ENCODE measurements at regions not wholly inside any gene's neighbourhood (a gene's known extent, or its start where the extent isn't known, plus 50 kb on each side); places are given as distances from the start of the nearest gene placed in this dataset.

- no peaks in the 10 kb centered on the region for H3K36me3 Mint-ChIP-seq
- no peak overlapping the region for H3K9ac ChIP-seq
- H3K36me3 ChIP-seq, result no peaks in the 10 kb centered on the region
- TF ChIP-seq EZH2 (IDR thresholded peaks at IDR 0.05), result no peak
- H3K4me3 ChIP-seq, result no peak overlapping the region
- H3K4me1 Mint-ChIP-seq, result no peaks in the 10 kb centered on the region
- no peaks in the 10 kb centered on the region for H3K4me1 ChIP-seq
- H3K4me3 Mint-ChIP-seq, result no peak overlapping the region
- no peaks in the 10 kb centered on the region for H3K79me2 ChIP-seq (ENCODE audit: low read depth)
- H3K9me3 ChIP-seq (ENCODE audit: low read depth), result no peaks in the 10 kb centered on the region
- no peak overlapping the region for H3K27ac ChIP-seq
- no peaks in the 10 kb centered on the region for H3F3A ChIP-seq (ENCODE audit: low read depth)
- no peaks in the 10 kb centered on the region for H3K9me3 Mint-ChIP-seq
- H4K20me1 ChIP-seq (ENCODE audit: low read depth), result no peaks in the 10 kb centered on the region
- H3K4me2 ChIP-seq, result no peak overlapping the region
- DNase-seq (ENCODE audit: low spot score), result no peak
- H3K27ac Mint-ChIP-seq, result no peak overlapping the region
- peaks cover 2% of the 10 kb centered on the region for H3K27me3 Mint-ChIP-seq (ENCODE audit: insufficient read depth, low read depth)
- H2AFZ ChIP-seq (replicated peaks), result no peak overlapping the region
- no peaks in the 10 kb centered on the region for H3K27me3 ChIP-seq
Measured at GRCh38 chr3:109225516-109225915, 89.0 kb downstream of the C3orf85 start.

GRCh38 chr3:109228391-109229080, 87.8 kb downstream of the DPPA2 start:
- no peak for TF ChIP-seq EZH2phosphoT487 (IDR thresholded peaks at IDR 0.05)
- no peak for TF ChIP-seq CTCF (IDR thresholded peaks at IDR 0.05)
- no peak for TF ChIP-seq EZH2 (IDR thresholded peaks at IDR 0.05)
- H3K27me3 Mint-ChIP-seq (ENCODE audit: insufficient read depth, low read depth), result peaks cover 3% of the 10 kb centered on the region
- no peak overlapping the region for H3K27ac ChIP-seq
- H4K20me1 ChIP-seq (ENCODE audit: low read depth), result no peaks in the 10 kb centered on the region
- H3K9me3 ChIP-seq (ENCODE audit: low read depth), result no peaks in the 10 kb centered on the region
- no peak overlapping the region for H3K4me2 ChIP-seq
- H3F3A ChIP-seq (ENCODE audit: low read depth), result no peaks in the 10 kb centered on the region
- H3K4me1 ChIP-seq, result no peaks in the 10 kb centered on the region
- no peak overlapping the region for H3K27ac Mint-ChIP-seq
- no peaks in the 10 kb centered on the region for H3K27me3 ChIP-seq
- DNase-seq (ENCODE audit: low spot score), result no peak
- H2AFZ ChIP-seq (replicated peaks), result no peak overlapping the region
- no peaks in the 10 kb centered on the region for H3K36me3 ChIP-seq
- no peak overlapping the region for H3K9ac ChIP-seq
- H3K4me3 ChIP-seq, result no peak overlapping the region
- no peaks in the 10 kb centered on the region for H3K36me3 Mint-ChIP-seq
- no peaks in the 10 kb centered on the region for H3K79me2 ChIP-seq (ENCODE audit: low read depth)
- H3K4me1 Mint-ChIP-seq, result no peaks in the 10 kb centered on the region
- no peak overlapping the region for H3K4me3 Mint-ChIP-seq
- H3K9me3 Mint-ChIP-seq, result peaks cover 8% of the 10 kb centered on the region

- Histone ChIP-seq H3F3A (ENCODE audit: low read depth) (no peaks in the 10 kb centered on the region), H3K36me3 (no peaks in the 10 kb centered on the region), H3K27ac (no peak overlapping the region), H3K9ac (no peak overlapping the region), H3K4me3 (no peak overlapping the region), H4K20me1 (ENCODE audit: low read depth) (no peaks in the 10 kb centered on the region), H3K4me2 (no peak overlapping the region), H3K4me1 (peaks cover 4% of the 10 kb centered on the region), H3K9me3 (ENCODE audit: low read depth) (no peaks in the 10 kb centered on the region), H3K27me3 (no peaks in the 10 kb centered on the region), H3K79me2 (ENCODE audit: low read depth) (no peaks in the 10 kb centered on the region), H2AFZ (replicated peaks) (no peak overlapping the region)
- H3K27ac Mint-ChIP-seq, result no peak overlapping the region
- TF ChIP-seq EZH2phosphoT487 (IDR thresholded peaks at IDR 0.05), result no peak
- TF ChIP-seq EZH2 (IDR thresholded peaks at IDR 0.05), result no peak
- TF ChIP-seq CTCF (IDR thresholded peaks at IDR 0.05), result no peak
- H3K4me1 Mint-ChIP-seq, result peaks cover 4% of the 10 kb centered on the region
- no peaks in the 10 kb centered on the region for H3K36me3 Mint-ChIP-seq
- H3K4me3 Mint-ChIP-seq, result no peak overlapping the region
- DNase-seq (ENCODE audit: low spot score), result no peak
- H3K27me3 Mint-ChIP-seq (ENCODE audit: insufficient read depth, low read depth), result peaks cover 3% of the 10 kb centered on the region
- peaks cover 8% of the 10 kb centered on the region for H3K9me3 Mint-ChIP-seq
Measured at GRCh38 chr3:109229174-109229847, 87.0 kb downstream of the DPPA2 start.

GRCh38 chr3:109234300-109234699, 82.0 kb downstream of the DPPA2 start:
- Histone ChIP-seq H3K27ac (no peak overlapping the region), H2AFZ (replicated peaks) (no peak overlapping the region), H3K4me3 (no peak overlapping the region), H3K9ac (no peak overlapping the region), H3K4me1 (peaks cover 8% of the 10 kb centered on the region), H3K79me2 (ENCODE audit: low read depth) (no peaks in the 10 kb centered on the region), H3K4me2 (no peak overlapping the region), H3K36me3 (no peaks in the 10 kb centered on the region), H3K27me3 (no peaks in the 10 kb centered on the region), H3F3A (ENCODE audit: low read depth) (no peaks in the 10 kb centered on the region), H3K9me3 (ENCODE audit: low read depth) (no peaks in the 10 kb centered on the region), H4K20me1 (ENCODE audit: low read depth) (no peaks in the 10 kb centered on the region)
- TF ChIP-seq CTCF (IDR thresholded peaks at IDR 0.05) (no peak), EZH2phosphoT487 (IDR thresholded peaks at IDR 0.05) (no peak), EZH2 (IDR thresholded peaks at IDR 0.05) (no peak)
- Mint-ChIP-seq H3K4me1 (peaks cover 4% of the 10 kb centered on the region), H3K4me3 (no peak overlapping the region), H3K27ac (no peak overlapping the region), H3K36me3 (peaks cover 2% of the 10 kb centered on the region), H3K9me3 (peaks cover 24% of the 10 kb centered on the region), H3K27me3 (ENCODE audit: insufficient read depth, low read depth) (peaks cover 3% of the 10 kb centered on the region)
- DNase-seq (ENCODE audit: low spot score), result peak; percentile 57

All from neural progenitor cell (in vitro differentiated cells).